ENCODE measurements at regions not wholly inside any gene's neighbourhood (a gene's known extent, or its start where the extent isn't known, plus 50 kb on each side); places are given as distances from the start of the nearest gene placed in this dataset.
"Not testable (repeated sequence)": the region's sequence is repeated elsewhere in the genome, so short reads cannot be mapped to it uniquely, and the experiment has no call there.

DNA sequence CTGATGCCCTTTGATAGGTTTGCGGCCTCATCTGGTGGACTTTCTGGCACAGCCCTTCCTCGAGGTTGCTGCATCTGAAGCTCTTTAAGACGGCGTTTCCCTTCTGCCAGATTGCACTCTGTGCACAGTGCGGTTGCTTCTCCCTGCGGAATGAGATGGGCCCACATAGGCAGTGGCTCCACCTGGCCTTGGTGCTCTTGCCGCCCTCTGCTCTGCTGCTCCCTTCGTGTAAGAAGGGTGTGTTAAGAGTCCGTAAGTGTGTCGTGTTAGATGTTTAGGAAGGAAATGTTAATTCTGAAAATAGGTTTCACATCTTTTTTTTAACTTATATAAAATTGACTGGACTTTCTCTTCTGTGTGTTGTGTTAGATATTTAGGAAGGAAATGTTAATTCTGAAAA, 240.3 kb downstream of the RTP5 start:
- not testable (repeated sequence) for DNase-seq (ENCODE audit: low spot score)

DNA sequence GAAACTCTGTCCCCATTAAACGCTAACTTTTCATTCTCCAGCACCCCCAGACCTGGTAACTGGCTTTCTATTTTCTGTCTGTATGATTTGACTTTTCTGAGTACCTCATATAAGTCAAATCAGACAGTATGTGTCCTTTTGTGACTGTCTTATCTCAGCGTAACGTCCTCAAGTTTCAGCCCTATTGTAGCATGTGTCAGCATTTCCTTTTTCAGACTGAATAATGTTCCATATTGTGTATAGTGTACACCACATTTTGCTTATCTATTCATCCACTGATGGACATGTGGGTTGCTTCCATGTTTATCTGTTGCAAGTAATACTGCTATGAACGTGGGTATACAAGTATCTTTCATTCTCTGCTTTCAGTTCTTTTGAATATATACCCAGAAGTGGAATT, 242.4 kb downstream of the RTP5 start:
- not testable (repeated sequence) for DNase-seq (ENCODE audit: low spot score)

DNA sequence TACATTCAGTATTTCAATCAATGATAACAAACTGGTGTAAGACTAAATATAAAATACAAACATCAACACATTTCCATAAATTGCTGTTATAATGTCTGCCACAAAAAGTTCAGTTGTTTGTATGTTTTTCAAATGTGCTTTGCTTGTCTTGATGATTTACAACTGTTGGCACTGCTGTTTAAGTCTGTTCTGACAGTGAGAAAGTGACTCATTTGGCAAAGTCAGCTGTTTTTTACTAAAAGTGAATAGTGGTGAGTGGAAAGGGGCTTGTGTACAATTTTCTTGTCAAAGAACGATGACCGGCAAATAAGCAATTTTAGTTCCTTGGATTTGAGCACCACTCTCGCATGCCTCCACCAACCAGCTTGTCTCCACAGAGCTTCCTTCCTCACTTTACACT, 244.0 kb downstream of the RTP5 start:
- not testable (repeated sequence) for DNase-seq (ENCODE audit: low spot score)

DNA sequence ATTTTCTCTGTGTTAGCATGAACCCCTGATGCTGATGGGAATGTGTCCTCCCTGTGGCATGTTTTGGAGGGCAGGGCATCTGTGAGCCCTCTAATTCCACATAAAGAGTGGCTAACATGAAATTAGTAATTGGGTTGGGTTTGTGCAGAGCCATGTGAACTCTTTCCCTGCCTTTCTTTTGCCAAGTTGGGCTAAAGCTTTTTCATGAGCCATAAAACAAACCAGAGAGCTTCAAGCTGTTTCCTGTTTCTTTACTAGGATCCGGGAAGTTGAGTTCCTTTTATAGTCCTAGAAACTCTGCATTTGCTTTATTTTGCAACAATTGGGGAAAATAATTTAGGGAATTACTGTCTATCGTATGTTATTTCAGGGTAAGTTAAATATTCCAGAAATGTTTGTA, 247.1 kb downstream of the RTP5 start:
- DNase-seq (ENCODE audit: low spot score): not testable (repeated sequence)

DNA sequence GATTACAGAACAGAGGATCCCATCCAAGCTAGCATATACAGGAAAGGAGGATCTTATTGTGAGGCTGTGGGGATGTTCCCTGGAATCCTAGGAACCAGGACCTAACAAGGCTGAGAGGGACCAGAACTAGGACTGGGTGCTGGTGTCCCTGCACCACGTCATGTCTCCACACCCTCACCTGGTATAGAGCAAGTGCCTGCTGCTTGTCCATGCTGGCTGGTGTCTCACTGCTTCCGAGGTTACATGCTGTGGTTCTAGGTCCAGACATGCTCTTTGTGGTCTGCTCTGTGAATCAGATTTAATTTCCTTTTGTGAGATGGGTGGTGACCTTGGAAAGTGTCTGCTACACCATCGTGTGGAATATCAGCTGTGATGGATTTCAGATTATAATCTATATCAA, 247.8 kb downstream of the RTP5 start:
- DNase-seq (ENCODE audit: low spot score): not testable (repeated sequence)

DNA sequence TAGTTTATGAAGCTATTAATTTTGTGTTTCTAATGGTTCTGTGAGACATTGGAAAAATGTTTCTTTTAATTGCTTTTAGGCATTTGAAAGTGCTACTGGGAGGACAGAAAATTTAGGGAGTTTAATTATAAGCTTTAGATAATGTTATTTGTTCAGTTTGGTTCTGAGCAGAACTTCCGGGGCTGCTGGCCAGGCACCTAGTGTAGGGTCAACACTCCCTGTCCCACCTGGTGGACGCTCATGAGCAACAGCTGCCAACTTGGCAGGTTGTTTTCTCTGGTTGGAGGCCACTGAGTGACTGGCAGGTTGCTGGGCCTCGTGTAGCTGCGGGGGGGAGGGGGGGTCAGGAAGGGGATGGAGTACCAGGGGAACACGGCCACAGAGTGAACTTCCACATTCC, 250.2 kb downstream of the RTP5 start:
- not testable (repeated sequence) for DNase-seq (ENCODE audit: low spot score)

DNA sequence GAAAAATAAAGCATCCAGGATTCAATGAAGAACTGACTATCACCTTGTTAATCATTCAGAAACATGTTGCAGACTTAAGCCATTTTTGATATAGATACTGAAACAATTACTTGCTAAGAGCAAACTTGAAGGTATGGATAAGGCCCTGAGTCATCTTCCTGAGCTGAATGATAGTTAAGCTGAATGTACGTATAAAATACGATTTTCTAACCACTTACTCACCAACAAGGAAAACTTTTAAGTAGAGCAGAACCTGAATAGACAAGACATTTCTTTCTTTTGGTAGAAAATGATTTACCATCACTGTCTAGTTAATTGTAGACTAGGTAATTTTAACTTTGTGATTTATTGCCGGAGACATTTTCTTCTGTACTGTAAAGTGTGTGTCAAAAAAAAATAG, 261.2 kb downstream of the RTP5 start:
- DNase-seq (ENCODE audit: low spot score): not testable (repeated sequence)

DNA sequence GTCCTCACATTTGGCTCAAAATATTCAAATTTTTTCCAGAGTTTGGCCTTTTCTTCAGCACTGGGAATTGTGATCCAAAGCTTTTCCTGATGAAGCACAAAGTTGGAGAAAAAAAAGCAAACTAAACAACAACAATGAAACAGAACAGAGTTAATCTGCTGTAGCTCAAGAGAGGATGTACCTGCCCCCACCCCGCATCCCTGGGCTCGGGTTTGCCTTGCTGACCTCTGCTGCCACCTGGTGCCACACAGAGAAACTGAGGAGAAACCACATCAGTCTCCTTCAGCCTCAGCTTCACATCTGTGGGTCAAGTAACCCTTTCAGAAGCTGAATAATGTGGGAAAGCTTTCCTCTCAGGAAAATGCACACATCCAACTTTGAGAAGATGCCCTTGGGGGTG, 290.4 kb downstream of the RTP5 start:
- not testable (repeated sequence) for DNase-seq (ENCODE audit: low spot score)

DNA sequence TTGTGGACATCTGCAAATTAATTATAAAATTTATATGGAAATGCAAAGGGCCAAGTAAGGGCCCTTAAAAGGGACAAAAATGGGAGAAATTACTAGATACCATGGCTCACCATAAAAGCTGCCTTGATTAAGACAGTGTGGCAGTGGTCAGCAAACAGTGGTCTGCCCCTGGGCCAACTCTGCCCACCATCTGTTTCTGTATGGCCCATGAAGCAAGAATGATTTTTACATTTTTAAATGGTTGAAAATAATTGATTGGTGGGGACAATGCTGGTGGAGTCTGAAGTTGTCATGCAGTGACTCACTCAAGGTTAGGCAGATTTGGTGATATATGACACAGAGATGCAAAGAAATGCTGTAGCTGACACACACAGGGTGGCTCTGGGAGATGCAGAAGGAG, 295.6 kb downstream of the RTP5 start:
- DNase-seq (ENCODE audit: low spot score): not testable (repeated sequence)

DNA sequence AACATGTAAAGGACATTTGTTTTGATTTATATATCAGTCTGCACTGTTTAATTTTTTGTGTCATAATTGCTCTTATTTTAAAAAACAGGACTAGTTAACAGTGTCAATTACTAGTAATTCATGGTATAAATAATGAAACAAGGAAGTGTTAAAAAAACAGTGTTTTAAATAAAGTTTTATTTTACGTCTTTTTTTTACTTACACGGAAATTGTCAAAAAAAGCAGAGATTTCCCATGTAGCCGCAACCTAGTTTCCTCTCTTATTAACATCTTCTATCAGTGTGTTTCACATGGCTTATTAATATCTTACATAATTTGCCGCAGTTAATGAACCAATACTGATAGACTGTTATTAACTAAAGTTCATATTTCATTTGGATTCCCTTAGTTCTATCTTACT, 301.8 kb downstream of the RTP5 start:
- DNase-seq (ENCODE audit: low spot score): not testable (repeated sequence)
